Activated CD8-positive, alpha-beta T cell treated with anti-CD3 and anti-CD28 coated beads, Interleukin-2, amount 10 ng/mL, durations not matched to agents 7 days and 5 days (primary cell): ENCODE measurements at regions not wholly inside any gene's neighbourhood (a gene's known extent, or its start where the extent isn't known, plus 50 kb on each side); places are given as distances from the start of the nearest gene placed in this dataset.

Experiments
- ATAC-seq: fragments of 150-1000 bp; cut with Tn5 transposase; one replicate; pipeline ENCODE4 v1.10.0; 2021; ENCODE audit warnings: moderate library complexity
- CTCF ChIA-PET: fragments of 350-600 bp; sonication (Branson Sonifier 250); formaldehyde crosslinking; loops from one replicate; lab custom pipeline; 2021; ENCODE audit warnings: antibody characterized with exemption; lab: Charles Lee
- POLR2A ChIA-PET: fragments of 350-600 bp; sonication (Branson Sonifier 250); formaldehyde crosslinking; loops from one replicate; lab custom pipeline; 2021; ENCODE audit warnings: antibody characterized with exemption; lab: Charles Lee
- DNase-seq: peaks from one replicate; pipeline ENCODE4 v3.0.0-alpha.2; 2020
- H3K27ac Mint-ChIP-seq: one replicate; pipeline ENCODE4 v1.8.0; 2021; ENCODE audit warnings: mild to moderate bottlenecking, mixed read lengths
- H3K27me3 Mint-ChIP-seq: one replicate; pipeline ENCODE4 v1.8.0; 2021; ENCODE audit warnings: low read depth, mixed read lengths
- H3K36me3 Mint-ChIP-seq: one replicate; pipeline ENCODE4 v1.8.0; 2021; ENCODE audit warnings: low read depth, mixed read lengths
- H3K4me1 Mint-ChIP-seq: one replicate; pipeline ENCODE4 v1.8.0; 2021; ENCODE audit warnings: low read depth, mixed read lengths
- H3K4me3 Mint-ChIP-seq: one replicate; pipeline ENCODE4 v1.8.0; 2021; ENCODE audit warnings: mild to moderate bottlenecking, mixed read lengths
- H3K9me3 Mint-ChIP-seq: one replicate; pipeline ENCODE4 v1.8.0; 2022; ENCODE audit warnings: mixed read lengths; ENCODE audit not compliant: insufficient read depth

GRCh38 chr9:110049699-110050450 is 158.1 kb downstream of the C9orf152 start:
- POLR2A ChIA-PET: interaction anchor here (0.6 to 5.9 kb wide), 7 partner anchors 82 to 840 kb away, joined by 3 to 56 read pairs (median 6); no protein-coding TSS in a partner anchor
- ATAC-seq (peak; percentile 27), DNase-seq (peak; percentile 36)
- H3K4me3 Mint-ChIP-seq: peak overlapping the region; percentile 90
- H3K36me3 Mint-ChIP-seq: peaks cover 15% of the 10 kb centered on the region
- peaks cover 49% of the 10 kb centered on the region for H3K4me1 Mint-ChIP-seq
- peak overlapping the region; percentile 64 for H3K27ac Mint-ChIP-seq
- CTCF ChIA-PET: interaction anchor here (1.2 to 6.8 kb wide), 6 partner anchors 10 to 207 kb away, joined by 3 to 69 read pairs (median 6); no protein-coding TSS in a partner anchor
- H3K27me3 Mint-ChIP-seq: peaks cover 14% of the 10 kb centered on the region
- no peaks in the 10 kb centered on the region for H3K9me3 Mint-ChIP-seq

DNA sequence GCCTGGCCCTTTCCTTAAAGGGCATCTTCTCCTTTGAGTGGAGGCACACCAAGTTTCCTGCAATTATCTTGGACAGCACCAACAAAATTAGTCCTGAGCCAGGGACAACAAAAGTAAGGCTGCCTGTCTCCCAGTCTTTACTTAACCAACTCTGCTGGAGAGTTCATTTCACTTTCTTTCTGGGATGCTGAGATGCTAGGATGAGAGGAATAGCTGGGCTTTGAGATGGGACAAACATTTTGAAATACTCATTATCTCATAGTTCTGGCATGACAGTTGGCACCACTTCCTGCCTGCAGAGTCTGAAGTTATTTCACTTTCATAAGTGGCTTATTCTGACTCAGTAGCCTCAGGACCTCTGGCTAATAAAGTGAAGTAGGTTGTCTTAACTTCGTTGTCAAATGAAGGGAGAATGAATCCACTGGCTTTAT is 157.0 kb downstream of the C9orf152 start:
- Mint-ChIP-seq H3K4me3 (peak overlapping the region; percentile 90), H3K27ac (peak overlapping the region; percentile 75), H3K36me3 (peaks cover 15% of the 10 kb centered on the region), H3K9me3 (no peaks in the 10 kb centered on the region), H3K4me1 (peaks cover 49% of the 10 kb centered on the region), H3K27me3 (peaks cover 14% of the 10 kb centered on the region)
- ChIA-PET CTCF (interaction anchor here (1.0 to 6.8 kb wide), 8 partner anchors 76 to 206 kb away, joined by 3 to 69 read pairs (median 7); no protein-coding TSS in a partner anchor), POLR2A (interaction anchor here (0.8 to 5.9 kb wide), 5 partner anchors 59 to 99 kb away, joined by 3 to 56 read pairs (median 5); no protein-coding TSS in a partner anchor)
- ATAC-seq (no peak), DNase-seq (peak; percentile 58)

GRCh38 chr9:110056062-110056461 is 151.9 kb downstream of the C9orf152 start:
- peaks cover 2% of the 10 kb centered on the region for H3K27me3 Mint-ChIP-seq
- ATAC-seq: no peak
- CTCF ChIA-PET: interaction anchor here (3.6 to 3.7 kb wide), 2 partner anchors 95 to 153 kb away, joined by 14 to 28 read pairs; no protein-coding TSS in a partner anchor
- H3K4me1 Mint-ChIP-seq: peaks cover 26% of the 10 kb centered on the region
- POLR2A ChIA-PET: no interaction called here
- DNase-seq: no peak
- no peak overlapping the region for H3K27ac Mint-ChIP-seq
- H3K4me3 Mint-ChIP-seq: no peak overlapping the region
- peaks cover 12% of the 10 kb centered on the region for H3K36me3 Mint-ChIP-seq
- H3K9me3 Mint-ChIP-seq: no peaks in the 10 kb centered on the region

DNA sequence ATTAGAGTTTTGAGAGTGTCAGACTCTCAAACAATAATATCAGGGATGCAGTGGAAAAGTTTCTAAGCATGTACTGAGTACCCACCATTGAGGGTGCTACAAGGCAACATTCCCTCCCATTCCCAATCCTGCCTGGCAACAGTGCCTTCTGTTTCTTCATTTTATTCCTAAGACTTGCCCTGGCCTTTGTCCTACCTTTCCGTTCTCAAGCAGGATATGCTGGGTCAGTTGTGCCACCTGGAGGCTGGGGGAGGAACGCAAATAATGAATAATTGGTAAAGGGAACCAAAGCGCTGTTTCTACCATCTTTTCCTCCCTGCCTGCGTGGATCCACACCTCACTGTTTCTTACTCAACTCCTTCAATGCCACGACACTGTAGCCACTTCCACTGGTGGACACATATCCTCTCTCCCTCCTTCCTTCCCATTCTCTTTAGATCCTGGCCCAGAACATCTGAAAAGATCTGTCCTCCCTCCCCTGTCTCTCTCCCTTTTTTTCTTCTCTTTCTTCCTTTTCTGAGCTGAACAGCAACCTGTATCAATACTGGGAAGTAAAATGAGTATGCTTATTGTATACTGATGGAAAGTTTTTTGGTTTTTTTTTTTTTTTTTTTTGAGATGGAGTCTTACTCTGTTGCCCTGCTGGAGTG is 149.5 kb downstream of the C9orf152 start:
- ChIA-PET CTCF (interaction anchor here (0.8 to 4.1 kb wide), 17 partner anchors 11 to 158 kb away, joined by 3 to 29 read pairs (median 5); no protein-coding TSS in a partner anchor), POLR2A (no interaction called here)
- no peaks in the 10 kb centered on the region for H3K9me3 Mint-ChIP-seq
- peak; percentile 60 for DNase-seq
- no peak for ATAC-seq
- H3K27me3 Mint-ChIP-seq: peaks cover 2% of the 10 kb centered on the region
- H3K4me3 Mint-ChIP-seq: no peak overlapping the region
- peaks cover 8% of the 10 kb centered on the region for H3K4me1 Mint-ChIP-seq
- peak overlapping the region; percentile 47 for H3K27ac Mint-ChIP-seq
- no peaks in the 10 kb centered on the region for H3K36me3 Mint-ChIP-seq

GRCh38 chr9:110059461-110059860 is 148.5 kb downstream of the C9orf152 start:
- H3K4me1 Mint-ChIP-seq: peaks cover 7% of the 10 kb centered on the region
- no peak for ATAC-seq

DNA sequence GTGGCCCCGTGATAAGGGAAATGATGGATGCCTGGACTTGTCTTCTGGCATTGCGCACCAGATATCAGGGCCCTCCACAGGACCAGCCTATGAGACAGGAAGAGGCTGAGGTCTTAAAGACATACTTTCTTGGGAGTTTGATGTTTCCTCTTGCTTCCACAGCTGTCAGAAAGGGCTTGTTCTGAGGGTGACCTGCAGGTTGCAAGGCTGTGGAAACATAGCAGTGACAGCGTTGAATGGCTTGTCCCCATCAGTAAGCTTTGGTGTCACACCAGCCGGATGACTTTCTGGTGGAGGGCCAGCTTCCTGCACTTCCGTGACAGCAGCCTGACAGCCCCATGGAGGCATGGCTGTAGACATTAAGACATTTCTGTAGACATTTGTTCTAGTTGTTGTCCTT is 143.2 kb downstream of the C9orf152 start:
- Mint-ChIP-seq H3K27ac (no peak overlapping the region), H3K27me3 (peaks cover 5% of the 10 kb centered on the region), H3K36me3 (peaks cover 2% of the 10 kb centered on the region), H3K4me1 (peaks cover 13% of the 10 kb centered on the region), H3K9me3 (no peaks in the 10 kb centered on the region), H3K4me3 (no peak overlapping the region)
- no peak for ATAC-seq
- DNase-seq: no peak
- CTCF ChIA-PET: interaction anchor here (1.0 kb wide), 1 partner anchor 183 kb away, joined by 3 read pairs; no protein-coding TSS in a partner anchor
- POLR2A ChIA-PET: no interaction called here

More at GRCh38 chr9:110059461-110059860, 148.5 kb downstream of the C9orf152 start:
- Mint-ChIP-seq H3K4me3 (no peak overlapping the region), H3K36me3 (no peaks in the 10 kb centered on the region), H3K27ac (no peak overlapping the region), H3K27me3 (peaks cover 2% of the 10 kb centered on the region), H3K9me3 (no peaks in the 10 kb centered on the region)
- ChIA-PET POLR2A (no interaction called here), CTCF (interaction anchor here (1.1 to 4.1 kb wide), 5 partner anchors 12 to 156 kb away, joined by 4 to 29 read pairs (median 5); no protein-coding TSS in a partner anchor)
- DNase-seq: no peak

DNA sequence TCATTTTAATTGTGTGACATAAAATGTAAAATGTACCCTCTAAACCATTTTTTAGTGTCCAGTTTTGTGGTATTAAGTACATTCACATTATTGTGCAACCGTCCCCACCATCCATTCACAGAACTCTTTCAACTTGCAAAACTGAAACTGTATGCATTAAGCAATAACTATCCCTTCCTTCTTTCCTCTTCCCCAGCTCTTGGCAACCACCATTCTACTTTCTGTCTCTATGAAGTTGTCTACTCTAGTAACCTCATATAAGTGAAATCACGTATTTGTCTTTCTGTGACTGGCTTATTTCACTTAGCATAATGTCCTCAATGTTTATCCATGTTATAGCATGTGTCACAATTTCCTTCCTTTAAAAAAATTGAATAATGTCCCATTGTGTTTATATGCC is 142.4 kb downstream of the C9orf152 start:
- Mint-ChIP-seq H3K36me3 (peaks cover 2% of the 10 kb centered on the region), H3K27ac (no peak overlapping the region), H3K4me3 (no peak overlapping the region), H3K4me1 (peaks cover 13% of the 10 kb centered on the region), H3K27me3 (peaks cover 6% of the 10 kb centered on the region), H3K9me3 (no peaks in the 10 kb centered on the region)
- ATAC-seq (no peak), DNase-seq (no peak)
- ChIA-PET CTCF (interaction anchor here (1.0 kb wide), 1 partner anchor 184 kb away, joined by 3 read pairs; no protein-coding TSS in a partner anchor), POLR2A (no interaction called here)

DNA sequence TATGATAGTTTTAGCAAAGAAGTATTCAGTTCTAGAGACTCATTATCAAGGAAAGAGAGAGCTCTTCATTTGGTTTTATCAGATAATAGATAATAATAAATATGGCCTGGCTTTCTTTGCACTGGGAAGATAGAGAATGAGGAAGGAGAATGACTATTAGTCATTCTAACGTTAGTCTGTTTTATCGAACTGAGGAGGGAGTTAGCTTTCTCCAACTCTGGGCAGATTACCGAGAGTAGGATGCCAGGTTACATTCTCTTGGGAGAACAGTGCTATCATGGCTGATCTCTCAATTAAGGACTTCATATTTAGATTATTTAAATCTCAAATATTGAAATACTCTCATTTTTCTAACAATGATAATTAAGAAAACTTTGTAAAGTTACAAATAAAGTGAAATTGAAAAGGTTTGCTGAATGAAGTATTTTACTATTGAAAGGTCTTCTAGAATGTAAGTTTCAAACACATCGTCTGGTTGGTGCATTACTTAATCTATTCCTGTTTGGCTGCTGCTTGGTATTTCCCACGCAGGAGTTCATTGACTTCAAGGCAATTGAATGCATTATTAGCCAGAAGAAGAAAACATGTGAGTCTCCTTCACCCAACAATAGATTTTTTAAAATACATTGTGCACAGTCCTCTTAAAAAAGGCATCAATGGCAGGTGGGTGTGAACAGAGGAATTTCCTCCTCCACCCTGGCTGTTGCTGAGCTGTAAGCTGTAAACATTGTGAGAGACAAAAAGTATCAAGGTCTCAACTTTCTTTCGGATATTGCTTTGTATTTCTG is 140.8 kb downstream of the C9orf152 start:
- ChIA-PET CTCF (interaction anchor here (0.6 to 1.0 kb wide), 2 partner anchors 164 to 180 kb away, joined by 3 read pairs; no protein-coding TSS in a partner anchor), POLR2A (no interaction called here)
- H3K4me1 Mint-ChIP-seq: peaks cover 13% of the 10 kb centered on the region
- H3K27me3 Mint-ChIP-seq: peaks cover 8% of the 10 kb centered on the region
- peaks cover 2% of the 10 kb centered on the region for H3K36me3 Mint-ChIP-seq
- no peak for DNase-seq
- no peak overlapping the region for H3K27ac Mint-ChIP-seq
- no peaks in the 10 kb centered on the region for H3K9me3 Mint-ChIP-seq
- H3K4me3 Mint-ChIP-seq: no peak overlapping the region
- no peak for ATAC-seq

DNA sequence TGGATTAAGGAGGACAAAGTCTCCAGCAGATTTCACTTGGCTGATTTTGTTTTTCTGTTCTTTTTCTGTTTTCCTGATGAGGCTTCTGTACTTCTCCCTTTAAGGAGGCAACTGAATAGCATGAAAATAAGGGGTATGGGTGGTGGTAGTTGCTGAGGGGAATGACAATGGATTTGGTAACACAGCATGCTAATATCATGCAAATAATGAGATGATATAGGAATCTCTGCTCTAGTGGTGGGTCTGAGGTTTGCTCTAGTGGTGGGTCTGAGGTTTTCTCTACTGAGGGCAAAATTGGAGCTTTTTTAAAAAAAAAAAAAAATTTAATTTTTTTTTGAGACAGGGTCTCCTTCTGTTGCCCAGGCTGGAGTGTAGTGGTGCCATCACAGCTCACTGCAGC is 139.7 kb downstream of the C9orf152 start:
- Mint-ChIP-seq H3K4me1 (peaks cover 13% of the 10 kb centered on the region), H3K9me3 (no peaks in the 10 kb centered on the region), H3K27ac (no peak overlapping the region), H3K4me3 (no peak overlapping the region), H3K36me3 (peaks cover 2% of the 10 kb centered on the region), H3K27me3 (peaks cover 8% of the 10 kb centered on the region)
- CTCF ChIA-PET: no interaction called here
- ATAC-seq: no peak
- no peak for DNase-seq
- POLR2A ChIA-PET: no interaction called here

DNA sequence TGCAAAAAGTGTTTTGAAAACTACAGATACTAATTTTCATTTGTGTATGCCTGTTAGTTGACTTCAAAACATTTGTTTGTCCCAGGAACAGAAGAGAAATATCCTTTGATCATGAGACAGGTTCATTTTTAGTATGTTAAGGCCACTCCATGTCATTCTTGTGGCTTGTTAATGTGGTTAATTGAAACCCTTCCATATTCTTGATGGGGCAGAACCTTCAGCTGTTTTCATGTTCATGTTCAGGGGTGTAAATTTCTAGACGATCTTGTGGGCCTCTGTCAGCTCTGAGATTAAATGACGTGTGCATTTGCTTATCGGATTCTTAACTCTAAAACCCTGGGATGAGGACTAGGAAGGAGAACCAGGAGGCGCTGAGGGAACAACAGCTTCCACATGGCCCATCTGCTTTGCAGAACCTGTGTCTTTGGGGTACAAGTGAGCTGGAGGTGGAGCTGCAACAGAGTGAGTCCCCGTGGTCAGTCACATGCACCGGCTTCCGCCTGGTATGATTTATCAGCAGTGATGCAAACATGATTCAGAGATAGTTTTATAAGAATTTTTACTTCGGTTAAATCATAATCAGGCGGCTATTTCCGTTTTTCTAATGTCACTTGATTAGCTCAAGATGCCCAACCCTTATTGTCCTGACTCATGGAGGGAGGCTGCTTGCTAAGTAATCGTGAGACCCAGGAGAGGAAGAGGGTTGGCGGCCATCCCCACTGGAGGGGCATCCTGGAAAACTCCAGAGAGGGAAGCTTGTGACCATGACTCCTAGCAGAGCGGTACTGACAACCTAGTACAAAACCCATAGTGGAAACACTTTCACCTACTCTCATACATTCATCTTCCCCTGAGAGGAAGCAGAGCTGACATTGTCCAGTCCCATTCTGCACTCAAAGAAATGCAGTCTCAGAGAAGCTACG is 138.4 kb downstream of the C9orf152 start:
- H3K27ac Mint-ChIP-seq: no peak overlapping the region
- DNase-seq: no peak
- peaks cover 11% of the 10 kb centered on the region for H3K4me1 Mint-ChIP-seq
- peaks cover 2% of the 10 kb centered on the region for H3K36me3 Mint-ChIP-seq
- no peak overlapping the region for H3K4me3 Mint-ChIP-seq
- H3K9me3 Mint-ChIP-seq: no peaks in the 10 kb centered on the region
- POLR2A ChIA-PET: no interaction called here
- peaks cover 16% of the 10 kb centered on the region for H3K27me3 Mint-ChIP-seq
- no peak for ATAC-seq
- CTCF ChIA-PET: no interaction called here
